ENCODE measurements at regions not wholly inside any gene's neighbourhood (a gene's known extent, or its start where the extent isn't known, plus 50 kb on each side); places are given as distances from the start of the nearest gene placed in this dataset.

DNA sequence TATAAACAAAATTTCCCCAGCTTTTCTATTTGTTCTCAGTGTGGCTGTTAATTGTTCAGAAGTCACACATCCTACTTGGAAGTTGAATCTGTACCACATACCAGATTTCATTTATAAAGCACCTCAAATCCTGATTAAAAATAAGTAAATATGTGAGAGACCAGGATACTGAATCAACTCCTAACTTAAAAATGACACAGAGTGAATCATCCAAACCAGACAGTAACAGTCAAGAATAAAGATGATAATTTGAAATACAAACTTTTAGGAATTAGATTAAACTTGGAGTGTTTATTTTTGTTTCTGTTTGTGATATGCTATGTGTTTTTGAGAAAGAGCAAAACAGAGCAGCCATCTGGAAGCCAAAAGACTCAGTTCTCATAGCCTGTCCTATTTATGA is 633.2 kb upstream of the RORB start:
- no peak for DNase-seq (ENCODE audit: low read depth)
- TF ChIP-seq, protein P1, sequence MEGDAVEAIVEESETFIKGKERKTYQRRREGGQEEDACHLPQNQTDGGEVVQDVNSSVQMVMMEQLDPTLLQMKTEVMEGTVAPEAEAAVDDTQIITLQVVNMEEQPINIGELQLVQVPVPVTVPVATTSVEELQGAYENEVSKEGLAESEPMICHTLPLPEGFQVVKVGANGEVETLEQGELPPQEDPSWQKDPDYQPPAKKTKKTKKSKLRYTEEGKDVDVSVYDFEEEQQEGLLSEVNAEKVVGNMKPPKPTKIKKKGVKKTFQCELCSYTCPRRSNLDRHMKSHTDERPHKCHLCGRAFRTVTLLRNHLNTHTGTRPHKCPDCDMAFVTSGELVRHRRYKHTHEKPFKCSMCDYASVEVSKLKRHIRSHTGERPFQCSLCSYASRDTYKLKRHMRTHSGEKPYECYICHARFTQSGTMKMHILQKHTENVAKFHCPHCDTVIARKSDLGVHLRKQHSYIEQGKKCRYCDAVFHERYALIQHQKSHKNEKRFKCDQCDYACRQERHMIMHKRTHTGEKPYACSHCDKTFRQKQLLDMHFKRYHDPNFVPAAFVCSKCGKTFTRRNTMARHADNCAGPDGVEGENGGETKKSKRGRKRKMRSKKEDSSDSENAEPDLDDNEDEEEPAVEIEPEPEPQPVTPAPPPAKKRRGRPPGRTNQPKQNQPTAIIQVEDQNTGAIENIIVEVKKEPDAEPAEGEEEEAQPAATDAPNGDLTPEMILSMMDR (IDR thresholded peaks at IDR 0.05; ENCODE audit: control insufficient read depth, insufficient read depth, low read depth, low read length, missing control alignments) = no peak

DNA sequence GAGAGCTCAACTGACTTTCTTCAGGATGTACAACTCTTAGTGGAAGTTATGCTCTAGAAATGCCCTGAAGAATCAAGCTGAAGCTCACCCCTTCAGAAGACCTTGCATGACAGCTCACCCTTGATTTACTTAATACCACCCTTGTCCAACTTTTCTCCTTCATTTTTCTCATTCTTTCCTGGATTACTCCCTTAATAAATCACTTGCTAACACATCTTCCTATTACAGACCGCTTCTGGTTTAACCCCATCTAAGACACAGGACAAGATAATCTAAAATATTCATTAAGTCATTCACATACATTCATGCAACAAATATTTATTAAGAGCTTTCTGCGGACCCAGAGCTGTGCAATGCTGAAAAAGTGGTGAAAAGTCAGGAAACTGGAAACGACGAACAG is 630.7 kb upstream of the RORB start:
- TF ChIP-seq, protein P1 (IDR thresholded peaks at IDR 0.05; ENCODE audit: control insufficient read depth, insufficient read depth, low read depth, low read length, missing control alignments) = no peak
- no peak for DNase-seq (ENCODE audit: low read depth)
- no peak overlapping the region for H3K4me3 ChIP-seq (ENCODE audit: control insufficient read depth, low read depth, low read length)

More for the DNA sequence above, 633.2 kb upstream of the RORB start:
- H3K4me3 ChIP-seq (ENCODE audit: control insufficient read depth, low read depth, low read length) = no peak overlapping the region

DNA sequence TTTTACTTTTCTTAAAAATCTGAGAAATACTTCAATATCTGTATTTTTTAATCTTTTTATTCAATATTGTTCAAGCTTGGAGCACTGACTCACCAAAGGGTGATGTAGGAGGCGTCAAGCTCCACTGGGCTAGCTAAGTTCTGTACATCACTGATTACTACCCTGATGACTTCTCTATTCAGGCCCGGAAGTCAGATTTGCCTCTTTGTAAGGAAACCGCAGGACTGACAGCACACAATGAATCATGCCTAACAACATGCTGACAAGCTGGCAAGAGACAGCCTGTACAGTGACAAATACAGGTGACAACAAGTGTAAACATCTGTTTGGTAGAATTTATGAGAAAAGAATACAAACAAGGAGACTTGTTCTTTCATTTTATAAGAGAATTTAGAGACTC is 627.9 kb upstream of the RORB start:
- peak; percentile 1 for DNase-seq (ENCODE audit: low read depth)
- no peak overlapping the region for H3K4me3 ChIP-seq (ENCODE audit: control insufficient read depth, low read depth, low read length)
- TF ChIP-seq, protein P1 (IDR thresholded peaks at IDR 0.05; ENCODE audit: control insufficient read depth, insufficient read depth, low read depth, low read length, missing control alignments) = no peak

DNA sequence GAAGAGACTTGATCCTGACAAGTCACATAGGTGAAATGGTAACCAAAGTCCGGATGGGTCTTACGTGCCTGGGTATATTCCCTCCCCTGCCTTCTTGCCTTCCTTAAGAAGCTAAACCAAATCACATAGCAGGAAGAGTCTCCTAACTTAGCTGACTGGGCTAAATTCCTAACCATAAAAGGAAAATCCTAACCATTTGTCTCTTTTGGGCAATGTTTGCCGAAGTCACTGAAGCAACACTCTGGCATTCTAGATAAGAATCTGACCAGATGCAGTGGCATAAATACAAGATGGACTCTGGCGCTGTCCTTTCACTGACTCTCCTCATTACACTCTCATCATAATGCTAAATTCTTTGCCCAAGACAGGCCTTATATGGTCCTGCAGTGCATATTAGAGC is 625.5 kb upstream of the RORB start:
- TF ChIP-seq, protein P1 (IDR thresholded peaks at IDR 0.05; ENCODE audit: control insufficient read depth, insufficient read depth, low read depth, low read length, missing control alignments) = no peak
- no peak for DNase-seq (ENCODE audit: low read depth)
- H3K4me3 ChIP-seq (ENCODE audit: control insufficient read depth, low read depth, low read length) = no peak overlapping the region

DNA sequence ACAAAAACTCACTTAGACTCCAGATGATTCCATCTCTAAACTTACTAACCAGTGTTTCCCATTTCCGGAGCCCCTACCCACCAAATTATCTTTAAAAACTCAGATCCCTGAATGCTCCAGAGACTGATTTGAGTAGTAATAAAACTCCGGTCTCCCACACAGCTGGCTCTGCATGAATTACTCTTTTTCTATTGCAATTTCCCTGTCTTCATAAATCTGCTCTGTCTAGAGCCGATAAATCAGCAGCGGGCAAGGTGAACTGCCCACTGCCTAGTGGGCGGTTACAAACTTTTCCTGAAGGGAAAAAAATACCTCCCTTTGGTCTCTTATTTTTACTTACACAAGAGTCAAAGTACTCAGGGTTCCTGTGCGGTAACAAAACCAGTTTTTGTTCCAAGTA is 624.4 kb upstream of the RORB start:
- TF ChIP-seq, protein P1 (IDR thresholded peaks at IDR 0.05; ENCODE audit: control insufficient read depth, insufficient read depth, low read depth, low read length, missing control alignments) = no peak
- no peak for DNase-seq (ENCODE audit: low read depth)
- H3K4me3 ChIP-seq (ENCODE audit: control insufficient read depth, low read depth, low read length) = no peak overlapping the region

DNA sequence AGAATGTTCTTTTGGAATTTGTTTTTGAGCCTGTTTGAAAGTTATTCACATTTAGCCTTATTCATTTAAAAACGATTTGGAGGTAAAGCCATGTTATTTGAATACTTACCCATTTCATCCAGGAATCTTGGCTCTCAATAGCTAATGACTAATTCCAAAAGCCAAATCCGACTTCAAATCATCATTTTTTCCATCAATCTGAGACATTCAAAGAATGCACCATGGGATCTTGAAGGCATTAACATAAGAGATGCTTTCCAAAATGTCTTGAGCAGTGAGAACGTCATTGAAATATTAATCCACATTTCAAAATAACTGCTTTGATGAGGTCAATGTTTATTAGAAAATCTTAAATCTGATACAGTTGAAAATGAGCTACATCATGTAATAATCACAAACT is 617.0 kb upstream of the RORB start:
- no peak for DNase-seq (ENCODE audit: low read depth)
- TF ChIP-seq, protein P1 (IDR thresholded peaks at IDR 0.05; ENCODE audit: control insufficient read depth, insufficient read depth, low read depth, low read length, missing control alignments) = no peak
- no peak overlapping the region for H3K4me3 ChIP-seq (ENCODE audit: control insufficient read depth, low read depth, low read length)

DNA sequence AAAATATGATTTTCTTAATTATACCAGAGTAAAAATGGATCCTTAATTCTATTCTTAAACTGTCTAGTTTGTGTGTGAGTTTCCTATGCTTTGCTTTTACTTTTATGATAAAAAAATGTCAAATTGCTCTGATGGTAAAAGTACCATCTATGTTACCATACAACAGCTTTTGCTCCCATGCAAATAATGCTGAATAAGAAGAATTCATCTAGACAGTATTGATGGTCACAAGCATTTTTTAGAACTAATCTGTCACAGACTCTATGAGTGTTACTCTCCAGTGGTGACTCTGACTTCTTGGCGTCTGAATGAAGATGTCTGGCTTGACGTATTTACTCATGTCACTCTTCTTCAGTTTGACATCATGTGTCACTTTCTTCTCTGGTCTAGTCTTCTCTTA is 608.1 kb upstream of the RORB start:
- no peak for DNase-seq (ENCODE audit: low read depth)
- TF ChIP-seq, protein P1 (IDR thresholded peaks at IDR 0.05; ENCODE audit: control insufficient read depth, insufficient read depth, low read depth, low read length, missing control alignments) = no peak
- no peak overlapping the region for H3K4me3 ChIP-seq (ENCODE audit: control insufficient read depth, low read depth, low read length)

All from AG09309 (cell line).